ENCODE measurements at regions not wholly inside any gene's neighbourhood (a gene's known extent, or its start where the extent isn't known, plus 50 kb on each side); places are given as distances from the start of the nearest gene placed in this dataset.

DNA sequence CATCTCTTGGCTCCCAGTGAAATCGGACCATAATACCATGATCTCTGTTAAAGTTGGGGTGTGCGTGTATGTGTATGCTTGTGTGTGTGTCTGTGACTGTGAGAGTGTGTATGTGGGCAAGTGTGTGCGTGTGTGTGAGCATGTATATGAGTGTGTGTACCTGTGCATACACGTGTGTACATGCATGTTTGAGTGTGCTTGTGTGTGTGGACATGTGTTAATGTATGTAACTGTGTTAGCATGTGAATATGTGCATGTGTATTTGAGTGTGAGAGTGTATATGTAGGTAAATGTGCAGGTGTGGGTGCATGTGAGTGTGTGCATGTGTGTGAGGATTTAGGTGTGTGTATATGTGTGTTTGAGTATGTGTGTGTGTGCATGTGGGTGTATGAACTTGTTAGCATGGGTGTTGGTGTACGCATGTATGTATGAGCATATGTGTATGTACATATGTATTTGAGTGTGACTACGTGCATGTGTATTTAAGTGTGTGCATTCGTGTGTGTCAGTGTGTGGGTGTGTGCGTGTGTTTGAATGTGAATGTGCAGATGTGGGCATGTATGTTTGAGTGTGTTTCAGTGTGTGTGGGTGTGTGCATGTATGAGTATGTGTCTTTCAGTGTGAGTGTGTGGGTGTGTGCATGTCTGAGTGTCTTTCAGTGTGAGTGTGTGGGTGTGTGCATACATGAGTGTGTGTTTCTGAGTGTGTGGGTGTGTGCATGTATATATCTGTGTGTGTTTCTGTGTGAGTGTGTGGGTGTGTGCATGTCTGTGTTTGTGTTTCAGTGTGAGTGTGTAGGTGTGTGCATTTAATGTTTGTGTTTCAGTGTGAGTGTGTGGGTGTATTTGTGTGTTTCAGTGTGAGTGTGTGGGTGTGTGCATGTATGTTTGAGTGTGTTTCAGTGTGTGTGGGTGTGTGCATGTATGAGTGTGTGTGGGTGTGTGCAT lies 183.2 kb downstream of the SOX9 start:
- no peak for DNase-seq

DNA sequence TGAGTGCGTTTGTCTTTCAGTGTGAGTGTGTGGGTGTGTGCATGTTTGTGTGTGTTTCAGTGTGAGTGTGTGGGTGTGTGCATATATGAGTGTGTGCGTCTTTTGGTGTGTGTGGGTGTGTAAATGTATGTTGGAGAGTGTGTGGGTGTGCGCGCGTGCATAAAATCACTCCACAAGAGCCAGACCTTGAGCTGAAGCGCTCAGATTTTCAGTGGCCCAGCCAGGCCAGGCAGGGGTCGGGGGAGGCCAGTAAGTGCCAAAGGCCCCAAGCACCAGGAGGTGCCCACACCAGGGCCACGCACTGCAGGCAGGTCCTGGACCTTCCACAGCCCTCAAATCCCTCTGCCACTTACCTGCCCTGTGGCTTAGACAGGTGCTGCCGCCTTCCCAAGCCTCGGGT lies 184.0 kb downstream of the SOX9 start:
- no peak for DNase-seq

DNA sequence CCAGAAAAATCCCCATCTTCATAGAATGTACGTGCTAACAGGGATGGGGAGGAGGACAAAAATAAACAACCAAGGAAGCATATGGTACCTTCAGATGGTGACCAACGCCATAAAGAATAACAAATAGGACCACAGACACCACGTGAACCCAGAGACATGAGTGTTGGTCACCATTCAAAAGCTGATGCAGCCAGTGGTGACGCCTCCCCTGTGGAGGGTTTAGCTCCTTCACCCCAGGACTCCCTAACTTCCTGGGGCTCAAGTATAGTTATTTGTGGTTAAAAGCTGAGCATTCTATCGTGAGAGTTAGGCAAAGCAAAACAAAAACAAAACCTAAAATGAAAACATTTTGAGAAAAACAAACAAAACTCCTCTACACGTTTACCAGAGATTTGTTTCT lies 184.7 kb downstream of the SOX9 start:
- no peak for DNase-seq

DNA sequence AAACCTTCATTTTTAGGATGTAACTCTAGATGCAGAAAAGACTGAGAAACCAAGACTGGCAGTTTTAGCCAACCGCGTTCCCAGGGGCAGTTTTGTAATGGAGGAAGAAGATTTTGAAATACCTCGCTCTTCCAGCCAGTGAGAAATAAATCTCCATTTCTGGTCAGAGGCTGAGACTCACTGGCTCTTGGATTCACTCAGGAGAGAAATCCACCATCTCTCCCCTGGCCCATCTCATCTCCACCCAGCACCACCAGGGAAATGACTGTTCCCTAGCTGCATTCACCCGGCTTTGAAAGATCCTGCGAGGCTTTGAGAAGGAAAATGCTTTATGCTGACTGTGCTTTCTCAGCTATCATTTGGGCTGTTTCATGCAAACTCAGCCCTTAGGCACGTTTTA lies 185.2 kb downstream of the SOX9 start:
- DNase-seq: no peak

DNA sequence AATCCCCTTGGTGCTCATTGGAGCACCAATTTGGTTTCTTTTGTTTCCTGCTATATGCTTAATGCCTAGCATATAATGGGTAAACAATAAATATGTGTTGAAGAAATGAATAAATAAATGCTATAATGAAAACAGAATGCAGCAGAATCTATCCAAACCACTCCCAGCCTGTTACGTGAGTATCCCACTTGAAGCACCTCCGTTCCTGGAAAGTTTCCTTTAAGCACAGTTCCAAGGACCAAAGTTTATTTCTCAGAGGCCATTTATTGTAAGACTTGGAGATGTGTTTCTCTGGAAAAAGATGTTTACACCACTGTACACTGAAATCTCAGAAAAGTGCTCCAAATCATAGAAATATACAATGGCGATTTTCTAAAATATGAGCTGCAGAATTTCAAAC lies 187.0 kb downstream of the SOX9 start:
- no peak for DNase-seq

DNA sequence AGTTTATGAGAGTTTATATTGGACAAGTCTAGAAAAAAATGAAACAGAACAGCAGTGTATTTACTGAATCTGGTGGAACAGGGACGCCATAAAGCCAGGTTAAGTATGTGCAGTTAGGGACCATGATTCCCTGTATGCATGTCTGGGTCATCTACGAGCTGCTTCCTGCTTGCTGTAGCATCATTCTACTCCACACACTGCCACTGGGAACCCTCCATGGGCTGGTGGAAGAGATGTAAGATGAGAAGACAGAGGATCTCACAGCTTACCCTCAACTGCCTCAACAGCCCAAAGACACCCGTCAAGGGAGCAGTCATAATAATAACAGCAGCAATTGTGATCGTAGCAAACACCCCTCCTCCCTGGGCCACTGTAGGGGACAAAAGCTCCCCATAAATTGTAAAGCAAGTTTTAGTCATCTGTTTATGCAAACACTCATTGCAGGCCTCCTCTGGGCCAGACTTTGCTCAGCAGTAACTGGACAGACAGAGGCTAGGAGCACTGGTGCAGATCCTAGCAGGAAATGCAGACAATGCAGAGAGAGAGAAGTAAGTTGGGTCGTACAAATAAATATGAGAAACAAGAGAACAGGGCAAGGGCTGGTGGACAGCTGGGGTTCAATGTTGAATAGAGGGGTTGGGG lies 188.0 kb downstream of the SOX9 start:
- no peak for DNase-seq

DNA sequence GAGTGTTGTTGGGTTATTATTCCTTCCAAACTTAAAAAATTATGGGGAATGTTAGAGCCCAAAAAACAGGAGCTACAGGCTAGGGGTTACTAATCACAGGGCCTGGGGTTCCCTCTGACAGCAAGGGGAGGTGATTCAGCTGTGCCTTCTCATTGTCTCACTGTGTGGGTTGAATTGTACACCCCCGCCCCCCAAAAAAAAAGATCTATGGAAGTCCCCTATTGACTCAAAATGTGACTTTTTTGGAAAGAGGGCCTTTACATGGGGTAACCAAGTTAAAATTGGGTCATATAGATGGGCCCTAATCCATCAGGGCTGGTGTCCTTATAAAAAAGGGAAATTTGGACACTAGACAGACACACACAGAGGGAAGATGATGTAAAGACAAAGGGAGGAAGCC lies 190.2 kb downstream of the SOX9 start:
- DNase-seq: no peak

DNA sequence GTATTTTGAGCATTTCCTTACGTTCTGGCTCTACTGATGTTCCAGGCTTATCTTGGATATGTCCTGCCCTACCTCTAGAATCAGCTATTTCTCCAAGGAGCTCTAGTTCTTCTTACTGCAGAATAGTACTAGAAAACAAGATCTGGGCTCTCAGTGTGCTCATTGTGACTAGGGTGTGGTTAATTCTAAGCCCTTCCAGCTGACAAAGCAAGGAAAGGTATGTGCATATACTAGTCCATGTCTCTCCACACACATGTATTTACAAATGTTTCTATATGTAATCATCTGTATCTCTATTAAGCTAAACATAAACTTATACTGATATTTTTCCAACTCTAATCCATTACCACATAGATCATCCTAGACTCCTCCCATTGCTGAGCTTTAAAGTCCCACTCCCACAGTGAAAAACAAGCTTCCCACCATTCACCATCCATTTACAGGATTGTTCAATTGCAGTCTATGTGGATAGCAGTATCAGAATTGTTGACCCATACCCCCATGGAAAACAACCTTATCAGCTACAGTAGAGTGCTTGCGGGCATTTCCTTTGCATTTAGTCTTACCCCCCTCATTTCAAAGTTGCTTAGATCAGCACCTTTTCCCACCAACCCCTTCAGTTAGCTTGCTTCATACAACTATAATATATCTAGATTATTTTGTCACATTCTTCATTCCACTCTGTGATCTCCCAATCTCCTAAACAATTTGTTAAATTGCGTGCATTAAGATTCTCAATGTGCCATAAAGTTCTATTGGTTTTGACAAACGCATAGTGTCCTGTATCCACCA lies 194.5 kb downstream of the SOX9 start:
- DNase-seq: no peak

DNA sequence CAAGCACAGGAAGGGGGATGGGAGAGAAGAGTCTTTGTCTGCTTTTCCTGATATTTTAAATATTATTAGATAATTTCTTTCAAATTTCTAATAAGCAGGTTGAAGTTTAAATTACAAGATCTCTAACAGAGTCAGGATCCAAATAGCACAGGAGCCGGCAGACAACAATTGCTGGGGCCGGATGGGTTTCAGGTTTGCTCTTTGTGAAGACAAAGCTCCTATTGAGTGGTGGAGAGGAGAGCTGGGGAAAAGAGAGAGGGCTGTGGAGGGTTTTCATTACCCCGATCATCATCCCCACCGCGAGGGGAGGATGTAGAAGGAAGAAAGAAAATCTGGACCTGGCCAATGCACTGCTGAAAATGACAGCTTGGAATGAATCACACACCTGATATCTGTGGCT lies 197.3 kb downstream of the SOX9 start:
- no peak for DNase-seq

DNA sequence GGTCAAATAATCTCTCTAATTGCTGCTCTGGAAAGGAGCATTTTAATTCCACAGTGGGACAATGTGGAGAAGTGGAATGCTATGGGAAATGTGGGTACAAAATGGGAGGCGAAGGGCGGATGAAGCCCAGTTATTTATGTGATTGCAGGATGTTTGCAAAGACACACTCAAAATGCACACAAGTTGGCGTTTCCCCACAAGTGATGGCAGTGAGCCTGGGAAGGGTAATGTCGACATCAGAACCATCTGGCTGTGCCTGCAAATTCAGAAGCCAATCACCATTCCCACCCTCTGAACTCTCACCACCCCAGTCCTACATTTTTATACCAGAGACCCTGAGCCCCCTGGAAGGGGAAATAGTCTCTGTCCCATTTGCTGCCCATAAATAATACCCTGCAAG lies 201.1 kb downstream of the SOX9 start:
- DNase-seq: no peak

DNA sequence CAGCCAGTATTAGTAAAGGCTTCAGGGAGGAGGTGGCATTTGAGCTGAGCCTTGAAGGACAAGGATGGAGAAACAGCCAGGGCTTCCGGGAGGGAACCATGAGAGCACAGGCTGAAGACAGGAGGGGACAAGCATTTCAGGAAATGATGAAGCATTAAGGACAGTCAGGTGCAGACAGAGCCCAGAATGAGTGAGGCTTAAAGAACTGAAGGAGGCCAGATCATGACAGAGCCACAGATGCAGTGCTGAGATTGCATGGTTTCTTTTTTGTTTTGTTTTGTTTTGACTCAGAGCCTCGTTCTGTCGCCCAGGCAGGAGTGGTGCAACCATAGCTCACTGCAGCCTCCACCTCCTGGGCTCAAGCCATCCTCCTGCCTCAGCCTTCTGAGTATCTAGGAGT lies 211.5 kb downstream of the SOX9 start:
- DNase-seq: no peak

DNA sequence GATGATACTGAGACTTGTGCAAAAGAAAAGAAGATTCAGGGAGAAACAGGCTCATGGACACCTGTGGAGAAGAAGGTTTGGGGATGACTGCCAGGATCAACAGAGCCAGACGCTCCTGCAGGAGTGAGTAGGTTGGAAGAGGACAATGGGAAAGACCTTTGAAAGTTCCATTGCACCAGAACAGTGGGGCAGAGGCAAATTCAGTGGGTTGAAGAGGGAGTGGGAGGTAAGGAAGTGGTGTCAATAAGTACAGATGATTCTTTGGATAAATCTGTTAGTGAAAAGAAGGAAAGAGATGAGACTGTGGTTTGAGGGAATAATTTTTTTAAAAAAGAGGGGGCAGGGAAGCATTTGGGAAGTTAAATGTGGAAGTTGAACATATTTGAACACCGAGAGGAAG lies 212.8 kb downstream of the SOX9 start:
- DNase-seq: no peak

DNA sequence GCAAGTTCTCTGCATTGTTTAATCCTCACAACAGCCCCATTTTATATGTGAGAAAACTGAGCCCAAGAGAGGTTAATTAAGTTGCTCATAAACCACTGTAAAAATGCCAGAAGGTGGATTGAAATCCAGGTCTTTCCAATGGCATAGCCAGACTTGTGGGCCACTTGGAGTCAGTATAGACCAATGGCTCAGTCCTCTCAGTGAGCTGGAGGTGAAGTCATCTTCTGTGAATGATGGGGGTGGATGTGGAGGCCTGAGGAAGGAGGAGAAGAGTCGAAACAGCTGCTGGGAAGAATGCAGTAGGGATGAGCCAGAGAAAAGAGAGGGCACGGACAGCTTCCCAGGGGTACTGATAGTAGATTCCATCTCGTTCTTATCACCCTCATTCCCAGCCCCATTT lies 213.4 kb downstream of the SOX9 start:
- DNase-seq: no peak

DNA sequence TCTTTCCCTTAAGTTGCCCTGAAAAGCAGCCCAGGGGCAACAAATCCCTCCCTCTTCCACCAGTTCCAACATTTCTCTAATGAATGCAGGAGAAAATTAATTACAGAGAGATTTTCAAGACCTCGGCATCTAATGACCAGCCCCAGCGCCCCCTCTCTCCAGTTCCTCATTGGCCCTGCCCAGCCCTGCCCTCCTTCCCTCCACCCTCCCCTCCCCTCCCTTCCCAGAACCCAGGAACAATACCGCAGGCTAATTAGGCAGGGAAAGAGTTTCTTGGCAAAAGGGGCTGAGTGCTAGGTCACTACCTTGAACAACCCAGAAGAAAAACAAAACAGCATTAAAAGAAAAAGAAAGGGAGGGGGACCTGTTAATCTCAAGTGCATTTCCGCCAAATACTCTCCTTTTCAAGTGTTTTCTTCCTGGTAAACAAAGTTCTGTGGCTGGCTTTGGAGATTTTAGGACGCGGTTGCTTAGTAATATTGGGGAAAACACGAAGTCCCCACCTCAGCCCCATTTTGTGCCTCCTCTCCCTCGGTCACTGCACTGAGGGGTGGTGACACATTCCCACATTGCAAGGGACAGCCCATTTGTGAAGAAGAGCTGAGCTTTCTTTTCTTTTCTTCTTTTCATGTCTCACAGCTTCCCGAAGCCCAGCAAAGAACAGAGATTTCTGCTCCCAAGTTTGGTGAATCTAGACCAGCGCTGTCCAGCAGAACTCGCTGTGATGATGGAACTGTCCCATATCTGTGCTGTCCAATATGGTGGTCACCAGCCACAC lies 215.4 kb downstream of the SOX9 start:
- DNase-seq: no peak

DNA sequence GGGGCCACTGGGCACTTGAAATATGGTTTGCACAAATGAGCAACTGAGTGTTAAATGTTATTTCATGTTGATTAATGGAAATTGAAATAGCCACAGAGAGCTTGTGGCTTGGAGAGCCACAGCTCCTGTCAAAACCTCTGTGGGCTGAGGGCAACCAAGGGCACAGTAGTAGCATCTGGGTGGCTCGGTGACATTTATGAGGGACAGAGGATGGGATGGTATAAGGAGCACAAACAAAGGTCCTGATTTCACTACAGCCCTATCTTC lies 215.9 kb downstream of the SOX9 start:
- no peak for DNase-seq

DNA sequence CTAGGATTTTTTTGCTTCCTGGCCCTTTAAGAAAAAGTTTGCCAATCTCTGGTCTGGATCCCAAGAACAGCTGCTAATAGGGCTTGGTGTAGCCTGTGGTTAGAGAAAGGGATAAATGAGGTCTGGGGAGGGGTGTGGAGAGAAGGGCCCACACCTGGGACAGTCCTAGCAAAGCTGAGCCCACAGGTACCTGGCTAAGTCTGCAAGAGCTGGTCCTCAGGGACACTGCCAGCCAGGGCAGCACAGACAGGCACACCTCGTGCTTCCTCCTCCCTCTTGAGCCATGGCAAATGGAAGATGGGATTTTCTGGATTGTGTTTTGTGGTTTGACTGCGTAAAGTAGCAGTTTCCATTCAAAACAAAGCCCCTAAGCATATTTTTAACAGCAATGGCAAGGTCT lies 217.5 kb downstream of the SOX9 start:
- DNase-seq: no peak

DNA sequence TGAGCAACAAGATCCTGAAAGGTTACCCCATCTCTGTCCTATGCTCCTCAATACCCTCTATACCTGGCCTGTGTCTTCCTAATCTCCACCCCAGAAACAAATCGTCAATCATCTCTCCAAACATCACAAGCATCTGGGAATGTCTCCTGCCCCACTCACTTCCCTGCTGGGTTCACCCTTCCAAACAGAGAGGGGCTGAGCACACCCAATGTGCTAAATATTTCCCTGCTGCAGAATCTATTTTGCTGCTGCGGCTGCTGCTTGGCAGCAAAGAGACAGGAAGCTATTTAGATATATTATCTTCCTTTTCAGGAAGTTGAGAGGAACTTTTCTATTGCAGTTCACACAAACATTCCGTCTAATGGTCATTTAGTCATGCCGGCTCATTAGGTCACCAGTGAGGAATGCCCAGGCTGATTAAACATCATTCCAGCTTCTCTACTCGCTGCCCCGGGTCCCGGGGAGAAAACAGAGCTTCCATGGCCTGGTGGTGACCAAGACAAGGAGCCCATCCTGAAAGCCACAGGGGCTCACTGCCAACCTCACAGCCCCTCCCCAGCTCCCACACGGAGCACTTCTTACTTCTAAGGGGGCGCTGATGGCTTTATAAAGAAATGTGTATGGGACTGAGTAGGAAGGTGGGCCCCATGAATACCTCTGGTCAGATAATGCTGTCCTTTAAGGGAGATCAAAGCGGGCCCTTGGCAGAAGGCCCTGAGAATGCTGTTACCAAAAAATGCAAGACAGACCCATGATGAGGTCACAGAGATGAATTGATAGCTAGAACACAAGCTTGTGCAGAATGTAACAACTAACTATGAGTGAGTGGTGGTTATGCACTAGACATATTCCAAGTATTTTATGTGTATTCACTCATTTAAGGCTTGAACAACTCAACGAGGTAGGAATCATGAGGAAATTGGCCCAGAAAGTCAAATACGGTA lies 218.3 kb downstream of the SOX9 start:
- no peak for DNase-seq

DNA sequence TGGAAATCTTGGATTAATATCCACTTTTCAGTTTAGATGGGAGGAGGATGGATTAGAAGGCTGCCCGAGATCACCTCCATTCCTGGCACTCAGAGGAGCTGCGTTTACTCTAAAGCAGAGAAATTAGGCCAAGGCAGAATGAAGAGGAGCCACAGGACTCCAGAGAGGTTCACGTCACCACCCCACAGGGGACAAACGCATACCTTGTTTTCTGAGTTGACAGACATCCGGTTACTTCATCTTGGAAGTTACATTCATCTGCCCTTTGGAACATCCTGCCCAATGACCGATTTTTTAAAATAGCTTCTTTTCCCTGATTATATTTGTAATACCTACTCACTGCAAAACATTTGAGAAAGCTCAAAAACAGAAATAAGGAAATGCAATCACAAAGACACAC lies 220.0 kb downstream of the SOX9 start:
- DNase-seq: no peak

DNA sequence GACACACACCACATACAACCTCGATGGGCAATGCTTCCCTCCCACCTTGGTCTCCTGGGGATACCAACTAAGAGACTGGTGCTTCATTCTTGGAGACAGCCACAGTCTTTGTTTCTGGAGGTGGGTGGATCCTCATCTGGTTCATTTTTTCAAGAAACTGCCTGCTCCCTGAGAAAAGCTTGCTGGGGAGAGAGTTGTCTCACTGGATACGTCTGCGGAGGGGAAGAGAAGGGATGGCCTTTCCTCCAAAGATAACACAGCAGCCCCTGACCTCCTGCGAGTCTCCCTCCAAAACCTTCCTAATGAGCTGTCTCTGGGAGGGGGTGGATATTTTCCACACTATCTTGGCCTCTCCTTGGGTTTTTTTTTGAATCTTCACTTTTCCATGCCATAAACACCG lies 221.2 kb downstream of the SOX9 start:
- no peak for DNase-seq

DNA sequence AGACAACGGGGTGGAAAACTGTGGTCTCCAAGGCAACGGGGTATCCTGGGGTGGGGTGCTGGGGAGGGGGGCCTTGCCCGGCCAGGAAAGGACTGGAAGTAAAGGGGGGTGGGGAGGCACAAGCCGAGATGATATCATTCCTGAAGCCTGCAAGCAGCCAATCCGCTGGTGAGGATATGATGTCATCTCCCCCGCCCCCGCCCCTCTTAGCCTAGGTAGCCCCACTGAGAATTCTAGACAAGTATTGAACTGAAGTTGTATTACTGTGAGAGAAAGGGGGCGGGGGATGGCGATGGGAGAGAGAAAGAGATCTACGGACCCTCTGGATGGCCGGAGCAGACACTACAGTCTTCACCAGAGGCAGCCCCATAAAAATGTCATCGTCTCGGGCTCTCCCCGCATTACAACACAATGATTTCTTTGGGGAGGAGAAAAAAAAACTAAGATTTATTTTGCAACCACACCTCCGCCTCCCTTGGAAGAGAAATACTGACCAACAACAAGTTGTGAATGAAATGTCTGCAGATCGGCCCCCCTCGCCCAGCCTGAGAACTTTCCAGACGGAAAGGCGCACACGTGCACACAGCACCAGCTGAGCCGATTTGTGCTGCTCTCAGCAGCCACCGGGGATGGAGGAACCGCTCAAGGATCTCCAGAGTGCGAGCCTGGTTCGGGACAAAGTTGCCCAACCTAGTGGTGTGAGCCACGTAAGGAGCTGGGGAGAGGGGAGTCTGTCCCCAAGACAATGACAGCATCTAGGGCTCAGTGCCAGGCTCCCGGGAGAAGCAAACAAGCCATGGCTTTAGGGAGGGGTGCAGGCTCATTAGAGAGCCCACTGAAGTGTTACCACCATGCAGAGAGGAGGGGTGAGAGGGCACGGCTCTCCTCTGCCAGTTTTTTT lies 222.1 kb downstream of the SOX9 start:
- DNase-seq: no peak

DNA sequence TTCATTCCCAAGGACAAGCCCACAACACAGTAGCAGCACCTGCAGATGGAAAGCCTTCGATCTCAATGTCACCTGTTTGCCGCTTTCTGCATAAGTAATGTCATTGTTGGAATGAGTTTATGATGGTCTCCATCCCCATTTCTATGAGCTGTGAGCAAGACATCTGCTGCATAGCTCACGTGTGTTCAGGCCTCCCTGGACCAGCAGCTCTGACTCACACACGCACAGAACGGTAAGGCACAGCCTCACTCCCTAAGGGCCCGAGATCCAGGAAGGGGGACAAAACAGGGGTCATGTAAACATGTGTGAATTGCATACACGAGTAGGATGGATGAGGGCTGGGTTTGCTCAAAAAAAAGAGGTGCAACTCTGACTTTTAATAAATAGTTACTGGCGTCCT lies 223.1 kb downstream of the SOX9 start:
- DNase-seq: no peak
